ENCODE measurements at regions not wholly inside any gene's neighbourhood (a gene's known extent, or its start where the extent isn't known, plus 50 kb on each side); places are given as distances from the start of the nearest gene placed in this dataset.

DNA sequence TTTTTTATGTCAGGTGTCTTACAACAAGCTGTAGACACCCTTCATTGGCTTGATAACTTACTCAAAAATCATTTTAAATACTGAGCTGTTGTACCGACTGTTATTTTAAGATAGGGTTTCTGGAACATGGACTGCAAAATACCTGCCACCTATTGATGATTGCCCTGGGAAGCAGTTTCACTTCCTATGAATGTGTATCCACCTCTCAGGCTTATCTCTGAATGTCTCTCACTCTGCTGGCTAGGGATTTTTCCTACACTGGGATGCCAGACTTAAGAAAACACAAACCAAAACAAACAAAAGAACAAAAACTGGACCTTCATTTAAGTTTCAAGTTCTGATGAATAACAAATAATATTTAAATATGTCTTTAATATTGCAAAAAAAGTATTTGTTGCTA is 663.7 kb downstream of the EFNB2 start:
- TF ChIP-seq, protein P1, sequence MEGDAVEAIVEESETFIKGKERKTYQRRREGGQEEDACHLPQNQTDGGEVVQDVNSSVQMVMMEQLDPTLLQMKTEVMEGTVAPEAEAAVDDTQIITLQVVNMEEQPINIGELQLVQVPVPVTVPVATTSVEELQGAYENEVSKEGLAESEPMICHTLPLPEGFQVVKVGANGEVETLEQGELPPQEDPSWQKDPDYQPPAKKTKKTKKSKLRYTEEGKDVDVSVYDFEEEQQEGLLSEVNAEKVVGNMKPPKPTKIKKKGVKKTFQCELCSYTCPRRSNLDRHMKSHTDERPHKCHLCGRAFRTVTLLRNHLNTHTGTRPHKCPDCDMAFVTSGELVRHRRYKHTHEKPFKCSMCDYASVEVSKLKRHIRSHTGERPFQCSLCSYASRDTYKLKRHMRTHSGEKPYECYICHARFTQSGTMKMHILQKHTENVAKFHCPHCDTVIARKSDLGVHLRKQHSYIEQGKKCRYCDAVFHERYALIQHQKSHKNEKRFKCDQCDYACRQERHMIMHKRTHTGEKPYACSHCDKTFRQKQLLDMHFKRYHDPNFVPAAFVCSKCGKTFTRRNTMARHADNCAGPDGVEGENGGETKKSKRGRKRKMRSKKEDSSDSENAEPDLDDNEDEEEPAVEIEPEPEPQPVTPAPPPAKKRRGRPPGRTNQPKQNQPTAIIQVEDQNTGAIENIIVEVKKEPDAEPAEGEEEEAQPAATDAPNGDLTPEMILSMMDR (IDR thresholded peaks at IDR 0.05) = no peak
- no peak for TF ChIP-seq POLR2A (IDR thresholded peaks at IDR 0.05)

All from thyroid gland (tissue), 4 donors.